ENCODE measurements at regions not wholly inside any gene's neighbourhood (a gene's known extent, or its start where the extent isn't known, plus 50 kb on each side); places are given as distances from the start of the nearest gene placed in this dataset.

DNA sequence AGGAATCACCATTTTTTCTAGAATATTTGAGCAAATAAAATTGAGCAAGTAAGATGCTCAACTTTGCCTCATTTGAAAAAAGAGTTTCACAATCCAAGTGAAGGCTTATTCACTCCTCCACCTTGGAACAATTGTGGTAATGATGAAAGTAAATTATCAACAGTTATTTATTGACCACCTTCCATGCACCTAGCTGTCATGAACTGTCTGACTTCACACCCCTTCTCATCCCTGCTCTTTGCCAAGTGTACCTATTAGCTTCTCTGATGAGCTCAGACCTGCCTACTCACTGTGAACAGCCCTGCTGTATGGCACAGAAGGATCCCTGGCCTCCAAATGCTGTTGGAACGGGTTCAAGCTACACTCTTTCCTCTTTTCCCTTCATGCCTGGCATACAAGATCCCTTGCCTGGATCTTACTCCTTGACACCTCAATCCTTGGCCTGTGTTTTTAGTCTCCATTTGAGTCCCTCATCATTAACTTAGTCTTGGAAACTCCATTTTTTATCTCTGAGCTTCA lies 99.0 kb upstream of the PREP start:
- TF ChIP-seq, protein P1, sequence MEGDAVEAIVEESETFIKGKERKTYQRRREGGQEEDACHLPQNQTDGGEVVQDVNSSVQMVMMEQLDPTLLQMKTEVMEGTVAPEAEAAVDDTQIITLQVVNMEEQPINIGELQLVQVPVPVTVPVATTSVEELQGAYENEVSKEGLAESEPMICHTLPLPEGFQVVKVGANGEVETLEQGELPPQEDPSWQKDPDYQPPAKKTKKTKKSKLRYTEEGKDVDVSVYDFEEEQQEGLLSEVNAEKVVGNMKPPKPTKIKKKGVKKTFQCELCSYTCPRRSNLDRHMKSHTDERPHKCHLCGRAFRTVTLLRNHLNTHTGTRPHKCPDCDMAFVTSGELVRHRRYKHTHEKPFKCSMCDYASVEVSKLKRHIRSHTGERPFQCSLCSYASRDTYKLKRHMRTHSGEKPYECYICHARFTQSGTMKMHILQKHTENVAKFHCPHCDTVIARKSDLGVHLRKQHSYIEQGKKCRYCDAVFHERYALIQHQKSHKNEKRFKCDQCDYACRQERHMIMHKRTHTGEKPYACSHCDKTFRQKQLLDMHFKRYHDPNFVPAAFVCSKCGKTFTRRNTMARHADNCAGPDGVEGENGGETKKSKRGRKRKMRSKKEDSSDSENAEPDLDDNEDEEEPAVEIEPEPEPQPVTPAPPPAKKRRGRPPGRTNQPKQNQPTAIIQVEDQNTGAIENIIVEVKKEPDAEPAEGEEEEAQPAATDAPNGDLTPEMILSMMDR (IDR thresholded peaks at IDR 0.05; ENCODE audit: low read depth, low read length, poor library complexity, severe bottlenecking) = no peak
- no peak for TF ChIP-seq EZH2phosphoT487 (IDR thresholded peaks at IDR 0.05; ENCODE audit: borderline replicate concordance, low read length)

All from DOHH2 (cell line).